Pancreas (tissue), 10 donors: ENCODE measurements at regions not wholly inside any gene's neighbourhood (a gene's known extent, or its start where the extent isn't known, plus 50 kb on each side); places are given as distances from the start of the nearest gene placed in this dataset.
"Not testable (repeated sequence)": the region's sequence is repeated elsewhere in the genome, so short reads cannot be mapped to it uniquely, and the experiment has no call there.

Experiments
- ATAC-seq, 4 donors: fragments of 200-7000 bp; cut with Tn5 transposase; one replicate each; pipeline versions ENCODE4 v1.8.0 to v1.9.1; 2020; ENCODE audit warnings: mild to moderate bottlenecking in 4 of 4, moderate library complexity in 4 of 4
- DNase-seq, 6 donors: peaks; one replicate each; pipeline ENCODE4 v3.0.0-alpha.2; 2020
- FAIRE-seq: peaks from 2 replicates; lab custom pipeline; 2012; peaks lifted over from hg19 to GRCh38; lab: Jason Lieb, UNC
- H3K27ac ChIP-seq, 4 donors: fragments of 200-600 bp; sonication (generic); 1 replicate in 3 of 4; 2 replicates in 1 of 4; pipeline versions ENCODE4 v1.5.0 to v1.8.0; 2020
- H3K27me3 ChIP-seq, 4 donors: fragments of 200-600 bp; one replicate each; pipeline ENCODE4 v1.8.0; 2021
- H3K36me3 ChIP-seq, 3 donors: fragments of 200-600 bp; sonication (generic) in 1 of 3; one replicate each; pipeline versions ENCODE4 v1.5.0 to v1.8.0; 2020 to 2021
- H3K4me1 ChIP-seq, 3 donors: fragments of 200-600 bp; one replicate each; pipeline ENCODE4 v1.8.0; 2021
- H3K4me3 ChIP-seq, 4 donors: fragments of 200-600 bp; sonication (generic) in 2 of 4; one replicate each; pipeline versions ENCODE4 v1.5.0 to v1.8.0; 2020 to 2021
- H3K9me3 ChIP-seq, 4 donors: fragments of 200-600 bp; one replicate each; pipeline ENCODE4 v1.8.0; 2021
- WGBS, 2 donors: extraction: QIAGEN DNeasy Blood & Tissue Kit; methylation state at CpG; one replicate each; pipeline ENCODE4 v1.1.7; 2013; 5-methylcytosine and 5-hydroxymethylcytosine counted together
- intact Hi-C, 3 donors: fragments of 100-400 bp; cut with DNase I; formaldehyde crosslinking; loops; one replicate each; pipeline versions ENCODE4 v1.11.1 to v1.14.2; 2022
- TF ChIP-seq, protein P1 (sequence below), 4 donors: fragments of 200-600 bp; sonication (generic) in 3 of 4; IDR thresholded peaks; one replicate each; pipeline versions ENCODE4 v1.5.0 to v1.8.0; 2021; ENCODE audit warnings: antibody characterized with exemption in 4 of 4
- donor health status: healthy with polysubstance abuse.
- donor health status: DM: no; HTN: no; CAD: no; lungs with moderate emphysema.
- donor health status: DM: no; HTN: no; CAD: no.
- donor health status: control.
- donor health status: control.
- donor health status: Bipolar disorder and iron deficiency.
- donor health status: DM: yes; HTN: yes; CAD: no.
- donor health status: DM: no; HTN: no; CAD: no.
- donor health status: DM: no; HTN: no; CAD: no.
- donor health status: DM: yes; HTN: yes; CAD: no.

DNA sequence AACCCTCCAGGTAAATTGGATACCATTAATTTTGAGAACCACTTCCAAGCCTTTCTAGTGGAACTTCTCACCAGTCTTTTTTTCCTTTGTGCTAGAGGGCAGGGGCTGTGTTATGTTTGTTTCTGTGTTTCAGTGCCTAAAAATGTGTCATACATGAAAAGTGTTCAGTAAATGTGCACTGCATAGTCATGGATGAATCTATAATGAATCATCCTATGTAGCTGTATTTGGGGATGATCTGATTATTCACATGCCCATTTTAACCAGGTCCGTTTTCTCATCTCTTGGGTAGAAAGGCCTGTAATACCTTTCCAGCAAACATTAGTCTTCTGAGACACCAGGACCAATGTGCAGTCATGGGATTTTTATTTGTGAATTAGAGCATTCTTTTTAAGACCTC lies 583.0 kb upstream of the GOLIM4 start:
- H3K36me3 ChIP-seq = no peaks in the 10 kb centered on the region
- intact Hi-C loops = no loop called here
- H3K4me1 ChIP-seq = no peaks in the 10 kb centered on the region
- 58 to 70% methylated on average over 1 of the region's 1 CpG for WGBS, 2 donors
- no peak for DNase-seq
- no peak overlapping the region for H3K27ac ChIP-seq
- FAIRE-seq = no peak
- TF ChIP-seq, protein P1, sequence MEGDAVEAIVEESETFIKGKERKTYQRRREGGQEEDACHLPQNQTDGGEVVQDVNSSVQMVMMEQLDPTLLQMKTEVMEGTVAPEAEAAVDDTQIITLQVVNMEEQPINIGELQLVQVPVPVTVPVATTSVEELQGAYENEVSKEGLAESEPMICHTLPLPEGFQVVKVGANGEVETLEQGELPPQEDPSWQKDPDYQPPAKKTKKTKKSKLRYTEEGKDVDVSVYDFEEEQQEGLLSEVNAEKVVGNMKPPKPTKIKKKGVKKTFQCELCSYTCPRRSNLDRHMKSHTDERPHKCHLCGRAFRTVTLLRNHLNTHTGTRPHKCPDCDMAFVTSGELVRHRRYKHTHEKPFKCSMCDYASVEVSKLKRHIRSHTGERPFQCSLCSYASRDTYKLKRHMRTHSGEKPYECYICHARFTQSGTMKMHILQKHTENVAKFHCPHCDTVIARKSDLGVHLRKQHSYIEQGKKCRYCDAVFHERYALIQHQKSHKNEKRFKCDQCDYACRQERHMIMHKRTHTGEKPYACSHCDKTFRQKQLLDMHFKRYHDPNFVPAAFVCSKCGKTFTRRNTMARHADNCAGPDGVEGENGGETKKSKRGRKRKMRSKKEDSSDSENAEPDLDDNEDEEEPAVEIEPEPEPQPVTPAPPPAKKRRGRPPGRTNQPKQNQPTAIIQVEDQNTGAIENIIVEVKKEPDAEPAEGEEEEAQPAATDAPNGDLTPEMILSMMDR (IDR thresholded peaks at IDR 0.05) = no peak
- ATAC-seq = no peak
- H3K27me3 ChIP-seq = peaks cover 0 to 4% (median 0%) of the 10 kb centered on the region in 4 donors
- H3K4me3 ChIP-seq = no peak overlapping the region
- H3K9me3 ChIP-seq = no peaks in the 10 kb centered on the region

DNA sequence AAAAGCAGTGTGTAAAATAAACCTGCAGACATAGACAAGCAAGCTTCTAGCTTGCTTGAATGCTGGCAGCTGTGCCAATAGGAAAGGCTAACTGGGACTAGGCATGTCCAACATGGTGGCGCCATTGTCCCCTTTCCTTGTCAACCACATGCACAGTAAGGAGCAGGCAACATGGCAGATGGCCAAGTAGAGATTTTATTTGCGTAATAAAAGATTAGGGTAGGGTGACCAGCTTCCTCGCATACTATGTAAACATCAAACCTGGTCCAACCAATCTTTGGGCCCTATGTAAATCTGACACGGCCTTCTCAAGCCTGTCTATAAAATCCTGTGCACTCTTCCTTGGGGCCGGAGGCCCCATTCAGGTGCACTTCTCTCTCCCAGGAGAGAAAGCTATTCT lies 575.4 kb upstream of the GOLIM4 start:
- H3K27ac ChIP-seq = no peak overlapping the region
- H3K4me1 ChIP-seq = no peaks in the 10 kb centered on the region
- no peak for FAIRE-seq
- H3K36me3 ChIP-seq = no peaks in the 10 kb centered on the region
- intact Hi-C loops = no loop called here
- no peak overlapping the region for H3K4me3 ChIP-seq
- ATAC-seq = no peak
- TF ChIP-seq, protein P1 (IDR thresholded peaks at IDR 0.05) = no peak
- 46 to 56% methylated on average over 5 of the region's 5 CpGs for WGBS, 2 donors
- H3K9me3 ChIP-seq = no peaks in the 10 kb centered on the region
- DNase-seq = no peak
- H3K27me3 ChIP-seq = no peaks in the 10 kb centered on the region

DNA sequence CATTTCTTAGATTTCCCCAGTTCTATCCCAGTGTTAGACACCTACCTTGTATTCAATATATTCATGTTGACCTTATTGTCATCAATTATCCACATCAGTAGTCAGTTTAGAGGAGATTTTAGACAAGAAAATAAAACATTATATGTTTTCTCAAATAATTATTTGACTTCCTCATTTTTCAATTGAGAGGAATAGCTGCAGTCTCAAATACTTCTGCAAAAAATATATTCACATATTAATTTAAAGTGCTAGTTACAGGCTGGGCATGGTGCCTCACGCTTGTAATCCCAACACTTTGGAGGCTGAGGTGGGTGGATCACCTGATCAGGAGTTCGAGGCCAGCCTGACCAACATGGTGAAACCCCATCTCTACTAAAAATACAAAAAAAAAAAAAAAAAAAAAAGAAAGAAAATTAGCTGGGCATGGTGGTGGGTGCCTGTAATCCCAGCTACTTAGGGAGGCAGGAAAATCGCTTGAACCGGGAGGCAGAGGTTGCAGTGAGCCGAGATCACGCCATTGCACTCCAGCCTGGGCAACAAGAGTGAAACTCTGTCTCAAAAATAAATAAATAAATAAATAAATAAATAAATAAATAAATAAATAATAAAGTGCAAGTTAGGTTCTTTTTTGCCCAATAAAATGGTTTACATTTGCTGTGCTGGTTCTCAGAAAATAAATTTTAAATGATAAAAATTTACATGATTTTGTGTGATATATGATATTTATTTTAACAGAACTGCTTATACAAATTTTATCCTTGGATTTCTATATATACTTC lies 565.3 kb upstream of the GOLIM4 start:
- H3K27ac ChIP-seq, H3K9me3 ChIP-seq, intact Hi-C loops, H3K27me3 ChIP-seq, H3K36me3 ChIP-seq, DNase-seq, H3K4me3 ChIP-seq, H3K4me1 ChIP-seq, ATAC-seq, FAIRE-seq: not testable (repeated sequence)
- WGBS, 2 donors = 85 to 93% methylated on average over 6 of the region's 6 CpGs

DNA sequence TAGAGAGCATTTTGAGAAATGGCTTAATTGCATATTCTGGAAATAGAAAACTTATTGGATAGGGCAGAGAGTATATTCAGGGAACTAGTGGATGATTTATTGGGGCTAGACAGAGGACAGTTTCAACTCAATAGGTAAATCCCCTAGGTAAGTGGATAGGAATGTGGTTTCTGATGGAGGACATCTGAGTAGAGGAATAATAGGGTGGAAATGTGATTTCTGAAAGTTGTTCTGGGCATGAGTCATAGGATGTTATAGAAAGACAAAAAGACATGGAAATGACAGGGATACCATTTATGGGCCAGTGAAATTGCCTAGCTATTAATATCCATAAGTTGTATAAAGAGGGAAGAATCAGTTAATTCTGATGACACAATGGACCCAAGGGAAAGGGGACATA lies 563.3 kb upstream of the GOLIM4 start:
- no peak overlapping the region for H3K4me3 ChIP-seq
- no peaks in the 10 kb centered on the region for H3K9me3 ChIP-seq
- no peak overlapping the region for H3K27ac ChIP-seq
- no peaks in the 10 kb centered on the region for H3K27me3 ChIP-seq
- no peaks in the 10 kb centered on the region for H3K36me3 ChIP-seq
- intact Hi-C loops = no loop called here
- H3K4me1 ChIP-seq = no peaks in the 10 kb centered on the region
- FAIRE-seq (no peak), DNase-seq (no peak), ATAC-seq (no peak)
- TF ChIP-seq, protein P1 (IDR thresholded peaks at IDR 0.05) = no peak

DNA sequence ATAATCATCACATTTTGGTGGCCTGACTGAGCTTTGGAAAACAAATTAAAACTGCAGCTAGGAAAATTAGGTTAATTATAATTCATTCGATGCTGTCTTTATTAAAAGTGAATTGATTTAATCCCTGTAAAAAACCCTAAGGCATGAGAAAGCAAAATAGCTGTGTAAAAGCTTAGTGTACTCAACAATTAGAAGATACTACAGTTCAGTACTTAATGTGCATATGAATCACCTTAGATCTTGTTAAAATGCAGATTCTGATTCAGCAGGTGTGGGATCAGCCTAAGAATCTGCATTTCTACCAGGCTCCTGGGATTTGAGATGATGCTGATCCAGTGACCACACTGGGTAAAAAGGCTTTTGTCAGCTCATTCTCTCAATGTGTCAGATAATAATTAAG lies 559.9 kb upstream of the GOLIM4 start:
- Histone ChIP-seq H3K27me3 (no peaks in the 10 kb centered on the region), H3K36me3 (no peaks in the 10 kb centered on the region), H3K9me3 (no peaks in the 10 kb centered on the region), H3K4me1 (no peaks in the 10 kb centered on the region), H3K4me3 (no peak overlapping the region), H3K27ac (no peak overlapping the region)
- no peak for FAIRE-seq
- TF ChIP-seq, protein P1 (IDR thresholded peaks at IDR 0.05) = no peak
- intact Hi-C loops = no loop called here
- 56 to 80% methylated on average over 1 of the region's 1 CpG for WGBS, 2 donors
- DNase-seq = no peak
- ATAC-seq = no peak
